ENCODE measurements at regions not wholly inside any gene's neighbourhood (a gene's known extent, or its start where the extent isn't known, plus 50 kb on each side); places are given as distances from the start of the nearest gene placed in this dataset.

- in situ Hi-C loops (cut with HindIII; ENCODE audit: low sequenced_read_pairs) = no loop called here
- no peak for DNase-seq (ENCODE audit: low read depth)
- H3K4me3 ChIP-seq (ENCODE audit: low read depth, low read length) = no peak overlapping the region
- TF ChIP-seq CTCF (IDR thresholded peaks at IDR 0.05; ENCODE audit: low read depth, low read length, missing control alignments) = no peak
Measured at GRCh38 chr15:87763837-87764236, 492.7 kb downstream of the NTRK3 start.

GRCh38 chr15:87761736-87762509 lies 494.6 kb downstream of the NTRK3 start:
- in situ Hi-C loops (cut with HindIII; ENCODE audit: low sequenced_read_pairs) = no loop called here
- DNase-seq (ENCODE audit: low read depth) = no peak

GRCh38 chr15:87760547-87761314 lies 495.8 kb downstream of the NTRK3 start:
- no peak overlapping the region for H3K4me3 ChIP-seq (ENCODE audit: low read depth, low read length)
- no peak for TF ChIP-seq CTCF (IDR thresholded peaks at IDR 0.05; ENCODE audit: low read depth, low read length, missing control alignments)
- in situ Hi-C loops (cut with HindIII; ENCODE audit: low sequenced_read_pairs) = no loop called here
- no peak for DNase-seq (ENCODE audit: low read depth)

More at GRCh38 chr15:87761736-87762509, 494.6 kb downstream of the NTRK3 start:
- TF ChIP-seq CTCF (IDR thresholded peaks at IDR 0.05; ENCODE audit: low read depth, low read length, missing control alignments) = no peak
- no peak overlapping the region for H3K4me3 ChIP-seq (ENCODE audit: low read depth, low read length)

GRCh38 chr15:87758794-87759418 lies 497.6 kb downstream of the NTRK3 start:
- in situ Hi-C loops (cut with HindIII; ENCODE audit: low sequenced_read_pairs) = no loop called here
- H3K4me3 ChIP-seq (ENCODE audit: low read depth, low read length) = no peak overlapping the region
- TF ChIP-seq CTCF (IDR thresholded peaks at IDR 0.05; ENCODE audit: low read depth, low read length, missing control alignments) = no peak
- no peak for DNase-seq (ENCODE audit: low read depth)

- no peak for DNase-seq (ENCODE audit: low read depth)
- no peak overlapping the region for H3K4me3 ChIP-seq (ENCODE audit: low read depth, low read length)
- in situ Hi-C loops (cut with HindIII; ENCODE audit: low sequenced_read_pairs) = no loop called here
- no peak for TF ChIP-seq CTCF (IDR thresholded peaks at IDR 0.05; ENCODE audit: low read depth, low read length, missing control alignments)
Measured at GRCh38 chr15:87757084-87757483, 499.5 kb downstream of the NTRK3 start.

- in situ Hi-C loops (cut with HindIII; ENCODE audit: low sequenced_read_pairs) = no loop called here
- no peak overlapping the region for H3K4me3 ChIP-seq (ENCODE audit: low read depth, low read length)
- DNase-seq (ENCODE audit: low read depth) = no peak
- TF ChIP-seq CTCF (IDR thresholded peaks at IDR 0.05; ENCODE audit: low read depth, low read length, missing control alignments) = no peak
Measured at GRCh38 chr15:87756072-87756471, 500.5 kb downstream of the NTRK3 start.

Measured in astrocyte of the cerebellum (primary cell).